HL-60/S4 (cell line): ENCODE measurements at regions not wholly inside any gene's neighbourhood (a gene's known extent, or its start where the extent isn't known, plus 50 kb on each side); places are given as distances from the start of the nearest gene placed in this dataset.

ENCODE experiments used
- in situ Hi-C: fragments of 300-500 bp; cut with MboI; formaldehyde crosslinking; loops from 2 replicates; pipeline ENCODE4 v1.14.3; 2022; ENCODE audit warnings: low sequenced_read_pairs

GRCh38 chr6:41449399-41450245 is 96.6 kb upstream of the FOXP4 start:
- in situ Hi-C loops, result no loop called here

GRCh38 chr6:41450581-41450980 is 95.6 kb upstream of the FOXP4 start:
- in situ Hi-C loops, result no loop called here

- in situ Hi-C loops, result no loop called here
Measured at GRCh38 chr6:41451039-41451438, 95.1 kb upstream of the FOXP4 start.

GRCh38 chr6:41451515-41452163 is 94.5 kb upstream of the FOXP4 start:
- in situ Hi-C loops, result no loop called here

GRCh38 chr6:41452763-41453162 is 93.4 kb upstream of the FOXP4 start:
- in situ Hi-C loops, result no loop called here

- in situ Hi-C loops, result no loop called here
Measured at GRCh38 chr6:41453244-41453643, 92.9 kb upstream of the FOXP4 start.

- in situ Hi-C loops, result no loop called here
Measured at GRCh38 chr6:41454189-41454789, 91.9 kb upstream of the FOXP4 start.

- in situ Hi-C loops, result no loop called here
Measured at GRCh38 chr6:41455410-41455809, 90.8 kb upstream of the FOXP4 start.

GRCh38 chr6:41455818-41456217 is 90.4 kb upstream of the FOXP4 start:
- in situ Hi-C loops, result no loop called here

GRCh38 chr6:41457303-41457670 is 88.9 kb upstream of the FOXP4 start:
- in situ Hi-C loops, result no loop called here

- in situ Hi-C loops, result loop anchor here (10.0 kb wide), 1 partner anchor 125 kb away; no protein-coding TSS in a partner anchor
Measured at GRCh38 chr6:41459738-41460137, 86.4 kb upstream of the FOXP4 start.

- in situ Hi-C loops, result loop anchor here (10.0 kb wide), 1 partner anchor 124 kb away; no protein-coding TSS in a partner anchor
Measured at GRCh38 chr6:41460742-41461336, 85.3 kb upstream of the FOXP4 start.

GRCh38 chr6:41462033-41462432 is 84.1 kb upstream of the FOXP4 start:
- in situ Hi-C loops, result loop anchor here (10.0 kb wide), 1 partner anchor 123 kb away; no protein-coding TSS in a partner anchor

- in situ Hi-C loops, result loop anchor here (10.0 kb wide), 1 partner anchor 122 kb away; no protein-coding TSS in a partner anchor
Measured at GRCh38 chr6:41463062-41463930, 82.9 kb upstream of the FOXP4 start.

- in situ Hi-C loops, result loop anchor here (10.0 kb wide), 1 partner anchor 121 kb away; no protein-coding TSS in a partner anchor
Measured at GRCh38 chr6:41464019-41464418, 82.2 kb upstream of the FOXP4 start.

GRCh38 chr6:41464481-41464880 is 81.7 kb upstream of the FOXP4 start:
- in situ Hi-C loops, result loop anchor here (10.0 kb wide), 1 partner anchor 120 kb away; no protein-coding TSS in a partner anchor

GRCh38 chr6:41466437-41466990 is 79.7 kb upstream of the FOXP4 start:
- in situ Hi-C loops, result loop anchor here (10.0 kb wide), 1 partner anchor 118 kb away; no protein-coding TSS in a partner anchor

GRCh38 chr6:41467061-41467460 is 79.1 kb upstream of the FOXP4 start:
- in situ Hi-C loops, result loop anchor here (10.0 kb wide), 1 partner anchor 118 kb away; no protein-coding TSS in a partner anchor

GRCh38 chr6:41467627-41468404 is 78.4 kb upstream of the FOXP4 start:
- in situ Hi-C loops, result loop anchor here (10.0 kb wide), 1 partner anchor 117 kb away; no protein-coding TSS in a partner anchor
